Endometrium (tissue), 2 donors: ENCODE measurements at regions not wholly inside any gene's neighbourhood (a gene's known extent, or its start where the extent isn't known, plus 50 kb on each side); places are given as distances from the start of the nearest gene placed in this dataset.
"Not testable (repeated sequence)": the region's sequence is repeated elsewhere in the genome, so short reads cannot be mapped to it uniquely, and the experiment has no call there.

Experiments
- FAIRE-seq: peaks from 2 replicates; lab custom pipeline; 2012; peaks lifted over from hg19 to GRCh38; lab: Jason Lieb, UNC
- donor health status: control.
- donor health status: control.

DNA sequence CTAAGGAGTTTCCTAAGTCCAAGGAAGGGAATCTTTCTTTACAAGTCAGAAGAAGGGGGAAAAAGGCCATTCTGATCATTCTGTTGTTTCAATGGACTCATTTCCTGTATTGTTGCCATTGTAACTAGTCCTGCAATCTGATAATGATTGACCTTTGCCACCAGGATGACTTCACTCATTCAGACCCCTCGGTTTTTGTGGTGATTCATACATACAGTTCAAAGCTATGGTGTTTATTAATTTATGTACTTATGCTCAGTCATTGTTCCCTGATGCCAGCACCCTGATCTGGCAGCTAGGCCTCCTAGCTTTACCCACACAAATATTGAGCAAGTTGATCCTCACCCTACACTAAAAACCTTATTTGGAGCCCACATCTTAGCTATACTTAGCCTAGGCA lies 57.6 kb upstream of the ZNF519 start:
- FAIRE-seq: no peak

DNA sequence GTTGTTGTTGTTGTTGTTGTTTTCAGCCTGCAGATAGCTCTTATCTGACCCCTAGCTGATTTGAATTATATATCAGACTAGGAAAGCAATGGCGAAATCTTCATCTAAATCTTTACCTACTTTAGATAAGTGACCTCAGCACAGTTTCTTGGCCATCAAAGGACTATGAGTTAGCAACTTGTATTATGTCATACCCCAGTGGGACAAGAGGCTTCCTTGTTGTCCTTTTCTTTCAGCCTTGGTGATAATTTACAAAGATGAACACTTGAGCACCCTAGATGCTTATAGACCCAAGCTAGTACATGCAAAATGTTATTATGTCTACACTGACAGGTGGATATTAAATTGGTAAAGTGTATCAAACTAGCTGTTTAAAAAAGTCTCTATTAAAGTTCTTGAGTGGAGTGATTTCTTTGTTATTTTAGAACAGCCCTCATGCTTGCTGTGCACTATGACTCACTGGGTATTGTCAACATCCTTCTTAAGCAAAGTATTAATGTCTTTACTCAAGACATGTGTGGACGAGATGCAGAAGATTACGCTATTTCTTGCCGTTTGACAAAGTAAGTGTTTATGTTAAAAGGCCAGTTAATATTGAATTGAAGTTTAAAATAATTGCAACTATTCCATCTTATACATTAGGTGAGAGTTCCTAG lies 56.6 kb upstream of the ZNF519 start:
- FAIRE-seq: not testable (repeated sequence)
